NCI-H2171 treated with DMSO at 0.1 percent for 48 hours (cell line): ENCODE measurements at regions not wholly inside any gene's neighbourhood (a gene's known extent, or its start where the extent isn't known, plus 50 kb on each side); places are given as distances from the start of the nearest gene placed in this dataset.

ENCODE experiments used
- DNase-seq: peaks from one replicate; lab custom pipeline; 2025; lab: John Stamatoyannopoulos, UW

DNA sequence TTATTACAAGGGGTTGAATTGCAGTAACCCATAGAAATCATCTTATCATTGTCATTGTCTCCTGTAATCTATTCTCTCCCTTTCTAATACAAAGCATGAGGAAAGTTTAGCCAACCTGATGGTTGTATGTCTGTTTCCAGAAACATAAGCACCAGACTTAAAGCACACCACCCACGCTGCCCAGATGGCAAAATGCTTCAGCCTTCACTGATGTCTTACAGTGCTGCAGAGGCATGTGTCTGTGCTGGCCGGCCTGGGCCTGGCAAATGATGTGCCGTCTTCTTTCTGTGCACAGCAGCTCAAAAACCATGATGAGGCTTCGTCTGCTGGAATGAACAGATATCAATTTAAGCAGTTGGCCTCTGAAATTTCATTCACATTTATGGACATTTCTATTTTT lies 443.0 kb upstream of the RGPD4 start:
- DNase-seq: peak; percentile 3

- DNase-seq: no peak
Measured at GRCh38 chr2:107384422-107384821, 442.3 kb upstream of the RGPD4 start.

- no peak for DNase-seq
Measured at GRCh38 chr2:107385921-107386320, 440.8 kb upstream of the RGPD4 start.

DNA sequence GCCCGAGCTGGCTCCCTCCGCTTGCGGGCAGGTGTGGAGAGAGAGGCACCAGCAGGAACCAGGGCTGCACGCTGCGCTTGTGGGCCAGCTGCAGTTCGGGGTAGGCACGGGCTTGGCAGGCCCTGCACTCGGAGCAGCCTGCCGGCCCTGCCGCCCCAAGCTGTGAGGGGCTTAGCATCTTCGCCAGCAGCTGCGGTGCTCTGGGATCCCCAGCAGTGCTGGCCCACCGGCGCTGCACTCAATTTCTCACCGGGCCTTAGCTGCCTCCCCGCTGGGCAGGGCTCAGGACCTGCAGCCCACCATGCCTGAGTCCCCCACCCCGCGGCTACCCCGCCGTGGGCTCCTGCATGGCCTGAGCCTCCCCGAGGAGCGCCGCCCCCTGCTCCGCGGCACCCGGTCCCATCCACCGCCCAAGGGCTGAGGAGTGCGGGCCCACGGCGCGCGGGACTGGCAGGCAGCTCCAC lies 434.4 kb upstream of the RGPD4 start:
- DNase-seq: no peak

DNA sequence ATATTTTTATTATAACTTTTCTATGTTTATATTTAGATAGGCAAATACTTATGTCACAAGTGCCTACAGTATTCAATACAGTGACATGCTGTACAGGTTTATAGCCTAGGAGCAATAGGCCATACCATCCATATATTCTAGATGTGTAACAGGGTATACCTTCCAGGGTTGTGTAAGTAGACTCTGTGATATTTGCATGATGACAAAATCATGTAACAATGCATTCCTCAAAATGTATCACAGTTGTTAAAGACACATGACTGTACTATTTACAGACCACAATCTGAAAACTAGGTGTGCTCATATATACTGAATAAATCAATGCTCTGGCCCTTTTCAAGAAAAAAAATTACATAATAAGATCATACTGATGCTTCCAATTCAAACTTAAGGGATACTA lies 433.2 kb upstream of the RGPD4 start:
- no peak for DNase-seq

- DNase-seq: no peak
Measured at GRCh38 chr2:107398683-107399082, 428.0 kb upstream of the RGPD4 start.

GRCh38 chr2:107402330-107402729 lies 424.4 kb upstream of the RGPD4 start:
- DNase-seq: no peak

- DNase-seq: no peak
Measured at GRCh38 chr2:107405261-107405660, 421.4 kb upstream of the RGPD4 start.

DNA sequence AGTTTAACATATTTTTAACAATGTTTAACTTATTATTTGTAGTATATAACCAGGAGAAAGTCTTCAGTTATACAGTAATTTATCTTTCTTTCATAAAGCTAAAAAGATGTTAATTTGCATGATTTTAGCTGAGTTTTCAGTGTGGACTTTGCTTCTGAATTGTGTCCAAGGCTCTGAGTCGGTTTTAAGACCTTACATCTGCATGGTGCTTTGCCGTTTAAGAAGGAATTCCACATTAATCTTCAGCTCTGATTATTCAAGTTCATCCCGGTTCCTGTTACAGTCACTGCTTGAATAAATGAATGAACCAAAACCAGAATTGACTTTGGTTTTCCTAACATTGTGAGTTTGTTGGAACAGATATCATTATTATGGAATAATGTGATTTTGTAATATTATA lies 419.7 kb upstream of the RGPD4 start:
- no peak for DNase-seq

- DNase-seq: no peak
Measured at GRCh38 chr2:107407974-107408373, 418.7 kb upstream of the RGPD4 start.

DNA sequence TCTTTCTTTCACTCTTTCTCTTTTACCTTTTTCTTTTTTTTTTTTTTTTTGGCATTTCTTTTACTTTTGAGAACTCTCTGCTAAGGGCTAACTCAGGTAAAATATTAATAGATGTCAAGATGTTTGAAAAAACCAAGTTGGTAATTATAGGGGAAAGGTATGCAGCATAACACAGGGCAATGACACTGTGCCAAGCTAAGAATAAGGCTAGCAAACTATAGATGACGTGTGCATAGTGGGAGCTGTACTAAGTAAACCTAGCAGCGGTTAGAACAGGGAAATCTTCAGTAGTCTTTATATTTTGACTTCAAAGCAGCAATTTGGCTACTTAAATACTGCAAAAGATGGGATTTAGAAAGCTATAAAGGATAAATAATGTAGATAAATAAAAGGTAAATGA lies 415.4 kb upstream of the RGPD4 start:
- DNase-seq: no peak

- DNase-seq: no peak
Measured at GRCh38 chr2:107412209-107412904, 414.3 kb upstream of the RGPD4 start.

DNA sequence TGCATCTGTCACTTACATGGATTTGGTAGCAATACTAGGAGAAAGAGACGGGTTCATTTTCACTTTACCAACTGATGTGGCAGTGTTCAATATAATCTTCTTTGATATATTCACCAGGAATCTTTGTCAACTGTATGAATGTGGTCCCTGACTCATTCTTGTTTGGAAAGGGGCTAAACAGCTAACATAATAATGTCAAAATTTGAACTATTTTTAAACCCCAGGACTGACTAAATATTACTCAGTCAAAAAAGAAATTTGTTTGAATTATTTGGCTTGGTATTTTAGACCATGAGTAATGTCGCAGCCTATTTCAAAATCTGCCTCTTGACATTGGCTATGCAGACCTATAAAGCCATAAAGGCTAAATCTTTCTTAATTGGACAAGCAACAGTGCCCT lies 413.7 kb upstream of the RGPD4 start:
- no peak for DNase-seq

DNA sequence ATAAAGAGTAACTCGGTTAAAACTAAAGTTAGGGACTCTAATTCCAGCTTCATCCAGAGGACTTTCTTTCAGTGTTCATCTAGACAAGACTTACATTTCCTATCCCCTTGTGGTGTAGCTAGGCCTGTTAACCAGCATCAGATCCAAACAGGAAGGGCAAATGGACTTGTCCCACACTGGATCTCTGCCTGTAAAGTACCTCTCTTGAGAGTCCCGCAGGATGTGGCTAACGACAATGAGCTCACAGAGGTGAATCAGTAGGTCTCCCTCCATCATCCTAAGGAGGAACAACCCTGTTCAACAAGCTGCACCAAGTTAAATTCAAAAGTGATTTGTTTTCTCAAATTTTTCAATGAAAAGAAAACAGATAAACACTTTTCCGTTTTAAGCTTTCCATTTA lies 412.3 kb upstream of the RGPD4 start:
- DNase-seq: no peak

DNA sequence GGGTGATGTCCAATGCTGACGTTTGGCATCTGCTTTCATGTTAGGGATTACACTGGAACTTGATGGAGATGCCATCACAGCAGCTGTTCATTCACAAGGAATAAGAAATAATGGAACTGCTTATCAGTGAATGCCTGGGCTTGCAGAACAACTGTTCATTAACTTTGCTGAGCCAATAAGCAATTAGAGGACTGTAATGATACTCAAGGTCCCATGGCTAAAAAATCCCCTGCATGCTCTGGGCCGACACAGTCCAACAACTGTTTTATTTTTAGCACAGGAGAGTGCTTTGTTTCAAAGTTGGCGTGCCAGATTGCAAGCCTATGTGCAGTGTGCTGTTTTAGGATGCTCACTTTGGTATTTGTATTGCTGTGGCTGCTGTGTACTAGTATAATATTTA lies 408.0 kb upstream of the RGPD4 start:
- DNase-seq: peak; percentile 47

- DNase-seq: no peak
Measured at GRCh38 chr2:107419191-107419590, 407.5 kb upstream of the RGPD4 start.

GRCh38 chr2:107428781-107429180 lies 397.9 kb upstream of the RGPD4 start:
- DNase-seq: no peak

- DNase-seq: peak; percentile 68
Measured at GRCh38 chr2:107430006-107430405, 396.7 kb upstream of the RGPD4 start.

DNA sequence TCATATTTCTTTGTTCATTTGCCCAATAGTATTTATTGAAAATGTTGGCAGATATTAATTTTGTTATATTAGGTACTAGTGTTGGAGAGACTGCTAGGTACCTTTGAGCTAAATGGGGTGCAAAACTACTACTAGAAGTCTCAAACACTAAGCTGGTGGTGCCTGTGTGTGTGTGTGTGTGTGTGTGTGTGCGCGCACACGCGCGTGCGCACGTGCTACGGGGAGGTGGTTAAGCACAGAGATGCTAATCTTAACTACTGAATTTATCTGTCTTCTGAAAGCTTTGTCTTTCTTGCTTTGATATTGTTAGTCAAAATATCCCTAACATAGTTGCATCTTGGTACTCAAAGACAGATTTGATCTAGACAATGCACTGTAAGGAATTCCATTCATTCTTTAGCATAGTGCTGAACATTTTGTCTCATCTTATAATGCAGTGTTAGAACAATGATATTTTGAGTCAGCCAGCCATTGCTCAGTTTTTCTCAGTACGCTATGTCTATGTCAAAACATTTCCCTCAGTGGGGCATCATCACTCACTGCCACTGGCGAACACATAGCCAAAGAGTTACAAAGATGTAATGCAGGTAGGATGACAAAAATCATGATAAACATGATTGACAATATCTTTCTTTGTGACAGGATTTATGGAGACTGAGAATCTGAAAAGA lies 396.0 kb upstream of the RGPD4 start:
- no peak for DNase-seq

DNA sequence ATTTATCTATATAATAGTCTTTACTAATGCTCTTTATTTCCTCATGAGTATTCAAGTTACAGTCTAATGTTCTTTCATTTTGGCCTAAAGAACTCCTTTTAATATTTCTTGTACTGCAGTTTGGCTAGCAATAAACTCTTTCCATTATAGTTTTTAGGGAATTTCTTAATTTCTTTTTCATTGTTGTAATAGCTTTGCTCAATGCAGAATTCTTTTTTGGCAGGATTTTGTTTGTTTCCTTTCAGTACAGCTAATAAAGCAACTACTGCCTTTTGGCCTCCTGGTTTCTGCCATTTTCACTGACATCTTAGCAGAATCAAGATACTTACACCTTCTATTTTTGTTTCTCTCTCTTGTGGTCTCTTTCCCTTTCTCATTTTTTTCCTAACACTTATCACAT lies 390.4 kb upstream of the RGPD4 start:
- no peak for DNase-seq

DNA sequence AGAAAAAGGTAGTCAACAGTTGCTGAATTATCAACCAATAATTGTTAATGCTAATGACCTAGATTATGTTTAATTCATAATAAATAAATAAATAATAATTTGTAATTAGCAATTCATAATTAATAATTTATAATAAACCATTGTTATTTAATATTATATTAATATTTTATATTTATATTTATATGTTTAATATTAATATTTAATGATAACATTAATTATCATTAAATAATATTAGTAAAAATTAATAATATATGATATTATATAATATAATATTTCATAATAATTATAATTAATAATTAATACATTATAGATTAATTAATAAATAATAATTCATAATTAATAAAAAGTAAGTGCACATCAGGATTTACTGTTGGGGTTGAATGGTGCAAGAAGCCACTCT lies 389.4 kb upstream of the RGPD4 start:
- DNase-seq: no peak

- no peak for DNase-seq
Measured at GRCh38 chr2:107437807-107438206, 388.9 kb upstream of the RGPD4 start.

GRCh38 chr2:107448160-107448559 lies 378.5 kb upstream of the RGPD4 start:
- no peak for DNase-seq

DNA sequence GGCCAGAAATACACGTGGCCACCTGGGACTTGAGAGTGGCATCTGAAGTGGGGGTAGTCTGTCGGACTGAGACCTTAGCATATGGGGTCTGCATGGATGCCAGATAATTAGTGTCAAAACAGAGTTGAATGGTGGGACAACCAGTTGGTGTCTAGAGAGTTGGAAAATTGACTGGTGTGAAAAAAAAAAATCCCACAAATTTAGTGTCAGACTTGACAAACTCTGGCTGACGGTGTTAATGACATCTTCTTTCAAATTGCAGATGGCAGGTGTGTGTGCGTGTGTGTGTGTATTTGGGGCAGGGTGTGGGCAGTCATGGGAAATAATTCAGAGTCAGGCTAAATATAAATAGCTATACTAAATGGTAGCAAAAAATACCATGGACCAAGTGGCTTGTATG lies 365.4 kb upstream of the RGPD4 start:
- peak; percentile 71 for DNase-seq
